HG02759 (cell line): ENCODE measurements at regions not wholly inside any gene's neighbourhood (a gene's known extent, or its start where the extent isn't known, plus 50 kb on each side); places are given as distances from the start of the nearest gene placed in this dataset.

Experiments used
- ATAC-seq: cut with Tn5 transposase; IDR thresholded peaks from one replicate; pipeline ENCODE4 v1.9.1; 2021; ENCODE audit warnings: mild to moderate bottlenecking, moderate library complexity; ENCODE audit not compliant: unreplicated experiment

DNA sequence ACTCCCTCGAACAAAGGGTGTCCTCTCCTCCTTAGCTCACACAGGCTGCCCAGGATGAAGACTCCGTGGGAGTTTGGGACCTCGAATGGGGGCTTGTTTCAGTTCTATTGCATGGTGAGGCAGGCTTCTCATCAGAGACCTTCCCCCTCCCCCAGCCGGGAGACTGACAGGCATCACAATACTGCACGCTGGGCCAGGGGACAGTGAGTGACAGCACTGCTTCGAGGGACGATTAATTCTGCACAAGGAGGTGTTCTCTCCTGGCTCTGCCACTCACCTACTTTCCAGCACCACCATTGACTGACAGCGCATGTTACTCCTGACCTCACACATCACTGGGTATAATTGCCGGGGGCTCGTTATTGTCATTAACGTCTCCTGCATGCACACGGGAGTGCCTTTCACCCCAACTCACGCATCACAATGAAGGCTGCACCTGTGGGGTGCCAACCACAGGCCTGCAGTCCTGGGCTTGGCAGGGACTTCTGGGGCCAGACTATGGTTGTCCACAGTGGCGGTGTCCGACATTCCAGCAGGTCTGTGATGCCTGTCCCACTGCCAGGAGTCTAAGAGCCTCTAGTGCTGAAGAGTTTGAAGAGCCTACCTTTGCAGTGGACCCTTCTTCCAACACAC, 412.2 kb upstream of the TSHZ3 start:
- no peak for ATAC-seq

GRCh38 chr19:31770223-31770622, 421.0 kb upstream of the TSHZ3 start:
- no peak for ATAC-seq

GRCh38 chr19:31772915-31773314, 423.7 kb upstream of the TSHZ3 start:
- no peak for ATAC-seq

GRCh38 chr19:31781542-31781941, 432.3 kb upstream of the TSHZ3 start:
- no peak for ATAC-seq

DNA sequence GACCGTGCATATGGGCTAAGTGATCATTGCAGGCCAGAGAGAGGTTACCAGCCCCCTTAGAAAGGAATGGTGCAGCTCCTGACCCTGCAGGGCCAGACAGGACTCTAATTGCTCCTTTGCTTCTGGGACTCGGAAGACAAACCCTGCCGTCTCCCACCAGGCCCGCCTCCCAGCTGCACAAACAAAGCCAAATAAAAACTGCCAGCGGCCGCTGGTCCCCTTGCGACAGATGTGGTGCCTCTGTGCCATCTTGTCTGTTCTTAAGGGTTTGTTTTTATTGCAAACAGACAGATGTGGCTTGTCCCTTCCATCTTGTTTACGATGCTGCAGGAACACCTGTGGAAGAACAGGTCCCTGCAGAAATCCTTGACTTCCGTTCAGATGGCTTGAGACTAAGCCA, 434.4 kb upstream of the TSHZ3 start:
- no peak for ATAC-seq

DNA sequence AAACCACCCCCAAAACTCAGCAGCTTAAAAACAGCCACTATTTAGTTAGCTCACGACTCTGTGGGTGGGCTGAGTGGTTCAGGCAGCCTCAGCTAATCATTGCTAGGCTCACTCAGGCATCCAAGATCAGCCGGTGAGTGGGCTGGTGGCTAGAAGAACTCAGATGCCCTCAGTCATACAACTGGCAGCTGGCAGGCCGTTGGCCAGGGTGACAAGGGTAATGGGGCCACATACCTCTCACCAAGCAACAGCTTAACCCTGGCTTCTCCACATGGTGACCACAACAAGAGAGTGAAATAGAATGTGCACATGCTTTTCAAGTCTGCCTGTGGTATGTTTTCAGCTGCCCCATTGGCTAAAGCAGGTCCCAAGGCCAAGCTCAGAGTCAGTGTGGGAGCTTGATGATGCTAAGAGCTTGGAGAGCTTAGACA, 435.4 kb upstream of the TSHZ3 start:
- ATAC-seq = no peak

DNA sequence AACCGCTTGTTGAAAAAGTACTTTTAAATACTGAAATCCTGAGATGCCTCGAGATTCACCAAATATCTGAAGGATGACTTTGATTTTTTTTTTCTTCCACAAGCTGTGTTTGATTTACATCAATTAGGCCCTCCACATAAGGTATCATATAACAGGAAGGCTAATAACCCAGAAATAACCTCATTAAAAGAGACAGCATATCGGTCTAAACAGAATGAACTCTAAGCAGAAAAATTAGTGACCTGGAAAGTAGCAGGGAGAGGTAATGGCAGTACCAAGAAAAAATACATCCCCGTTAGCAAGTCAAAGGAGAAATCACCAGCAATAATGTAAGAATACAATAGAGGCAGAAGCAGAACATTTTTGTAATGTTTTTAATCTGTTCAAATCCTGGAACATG, 452.4 kb upstream of the TSHZ3 start:
- ATAC-seq = no peak

DNA sequence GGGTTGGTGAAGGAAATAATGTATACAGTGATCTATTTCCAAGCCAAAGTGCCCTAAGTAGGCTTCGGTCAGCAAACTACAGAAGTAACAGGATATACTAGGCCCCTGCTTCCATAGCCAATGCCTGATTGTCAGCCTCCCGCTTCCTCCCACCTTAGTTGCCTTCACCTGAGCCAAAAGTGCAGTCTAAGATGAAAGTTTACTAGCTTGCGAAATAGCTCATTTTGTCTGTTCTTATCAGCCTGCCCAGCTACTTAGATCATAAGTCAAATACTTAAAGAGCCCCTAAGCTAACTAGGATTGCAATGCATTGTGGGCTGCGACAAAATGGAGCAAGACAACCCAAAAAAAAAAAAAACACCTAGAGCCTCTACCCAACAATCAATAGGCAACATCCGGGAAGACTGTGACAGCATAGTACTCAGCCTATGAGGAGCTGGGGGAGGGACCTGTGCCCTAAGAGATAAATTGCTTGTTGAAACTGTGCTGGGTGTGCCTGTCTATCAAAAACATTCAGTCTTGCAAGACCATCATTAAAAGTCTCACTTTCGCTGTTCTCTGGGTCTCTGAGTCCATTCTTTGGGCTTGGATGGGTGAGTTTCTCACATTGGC, 454.7 kb upstream of the TSHZ3 start:
- no peak for ATAC-seq

DNA sequence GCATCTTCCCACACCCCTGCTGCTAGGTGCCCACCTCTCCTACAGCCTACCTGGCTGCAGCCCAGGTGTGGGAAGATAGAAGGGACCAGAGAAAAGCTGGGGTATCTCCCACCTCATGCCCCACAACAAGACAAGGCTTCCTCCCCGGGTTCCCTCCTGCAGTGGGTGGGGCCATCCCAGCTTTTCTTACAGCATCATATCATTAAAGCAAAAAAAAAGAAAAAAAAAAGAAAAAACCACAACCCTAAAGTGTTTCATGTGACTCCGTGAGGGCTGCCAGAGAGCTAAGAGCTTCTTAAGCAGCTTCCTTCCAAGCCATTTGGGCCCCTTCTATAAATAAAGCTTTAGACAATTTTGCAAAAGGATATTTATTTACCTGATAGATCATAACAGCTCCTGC, 455.4 kb upstream of the TSHZ3 start:
- ATAC-seq = no peak

- ATAC-seq = no peak
Measured at GRCh38 chr19:31810536-31811109, 461.4 kb upstream of the TSHZ3 start.

GRCh38 chr19:31817971-31818797, 468.9 kb upstream of the TSHZ3 start:
- ATAC-seq = no peak

GRCh38 chr19:31818798-31819105, 469.5 kb upstream of the TSHZ3 start:
- ATAC-seq = no peak

DNA sequence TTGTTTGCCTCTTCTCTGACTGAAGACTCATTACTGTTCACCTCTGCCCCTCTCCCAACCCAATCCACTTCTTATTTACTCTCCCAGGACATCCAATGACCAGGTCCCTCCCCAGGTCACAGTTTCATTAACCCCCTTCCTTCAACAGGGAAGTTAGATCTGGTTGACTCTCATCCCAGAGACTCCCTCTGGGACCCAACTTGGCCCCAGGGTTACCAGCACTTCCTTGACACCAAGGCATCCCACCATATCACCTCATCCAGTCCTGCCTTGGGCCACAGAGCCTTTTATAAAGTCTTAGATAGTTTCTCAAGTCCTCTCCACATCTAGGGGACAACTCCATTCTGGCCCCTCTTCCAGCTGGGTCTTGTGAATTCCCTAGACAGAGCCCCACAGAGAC, 470.6 kb upstream of the TSHZ3 start:
- ATAC-seq = no peak

DNA sequence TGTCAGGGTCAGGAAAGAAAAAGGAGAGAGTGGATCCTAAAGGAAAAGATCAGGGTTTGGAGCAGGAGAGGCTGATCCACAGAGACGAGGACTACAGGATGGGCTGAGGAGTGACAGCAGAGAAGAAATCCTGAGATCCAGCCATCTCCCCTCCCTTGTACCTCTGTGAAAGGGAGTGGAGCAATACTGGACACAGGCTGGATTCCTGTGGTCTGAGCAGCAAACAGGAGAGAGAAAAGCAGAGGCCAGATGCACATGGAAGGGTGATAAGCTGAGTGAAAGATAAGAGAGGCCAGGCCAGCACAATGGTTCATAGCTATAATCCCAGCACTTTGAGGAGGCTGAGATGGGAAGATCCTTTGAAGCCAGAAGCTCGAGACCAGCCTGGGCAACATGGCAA, 472.1 kb upstream of the TSHZ3 start:
- ATAC-seq = no peak

DNA sequence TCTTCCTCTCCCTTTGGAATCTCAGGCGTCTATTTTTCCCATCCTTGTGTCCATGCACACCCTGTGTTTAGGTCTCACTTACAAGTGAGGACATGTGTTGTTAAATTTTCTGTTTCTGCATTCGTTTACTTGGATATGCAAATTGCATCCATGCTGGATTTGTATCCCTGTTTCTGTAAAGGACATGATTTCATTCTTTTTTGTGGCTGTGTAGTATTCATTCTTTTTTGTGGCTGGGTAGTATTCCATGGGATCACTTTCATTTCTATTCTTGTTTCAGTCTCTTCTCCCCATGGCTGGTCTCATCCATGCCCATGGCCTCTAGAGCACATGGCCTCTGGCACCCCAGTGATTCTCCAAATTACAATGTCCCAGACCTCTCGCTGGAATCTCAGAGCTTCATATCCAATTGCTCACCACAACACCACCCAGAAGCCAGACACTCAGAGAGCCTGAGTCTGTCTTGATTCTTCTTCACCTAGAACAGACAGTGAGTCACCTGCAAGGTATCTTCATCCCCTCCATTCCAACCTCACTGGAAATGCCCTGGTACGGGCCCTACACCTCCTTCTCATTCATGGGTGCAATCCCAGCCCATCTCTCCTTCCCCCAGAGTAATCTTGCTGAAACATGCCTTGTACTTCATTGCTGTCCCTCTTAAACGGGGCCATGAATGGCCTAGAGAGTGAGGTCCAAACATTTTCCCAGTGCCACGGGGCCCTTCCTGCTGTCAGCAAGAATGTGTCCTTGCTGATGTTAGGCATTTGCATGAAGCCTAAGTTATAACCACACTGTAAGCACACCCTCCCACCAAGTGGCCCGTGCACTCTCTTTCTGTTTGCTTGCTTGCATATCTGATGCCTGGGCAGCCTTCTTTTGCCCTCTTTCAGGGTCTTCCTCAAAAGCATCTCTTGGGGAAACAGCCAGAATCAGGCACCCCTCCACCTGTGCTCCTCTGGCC, 476.2 kb upstream of the TSHZ3 start:
- ATAC-seq = no peak

GRCh38 chr19:31826325-31826724, 477.1 kb upstream of the TSHZ3 start:
- no peak for ATAC-seq

GRCh38 chr19:31831421-31832175, 482.4 kb upstream of the TSHZ3 start:
- ATAC-seq = no peak

DNA sequence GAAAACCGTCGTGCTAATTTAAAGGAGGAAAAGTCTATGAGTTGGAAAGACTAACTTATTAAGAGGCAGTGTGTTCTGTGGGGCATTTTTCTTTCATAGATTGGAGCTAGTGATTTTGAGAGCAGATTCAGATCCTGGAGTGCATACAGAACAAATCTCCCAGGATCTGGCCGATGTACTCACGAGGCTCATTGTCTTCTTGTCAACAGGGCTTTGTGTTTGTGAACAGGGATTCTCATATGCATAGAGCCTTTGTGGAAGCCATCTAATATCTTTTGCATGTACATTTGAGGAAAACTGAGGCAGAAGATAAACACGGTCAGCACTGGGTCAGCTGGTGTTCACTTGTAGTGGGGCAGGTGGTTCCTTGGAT, 482.9 kb upstream of the TSHZ3 start:
- no peak for ATAC-seq

DNA sequence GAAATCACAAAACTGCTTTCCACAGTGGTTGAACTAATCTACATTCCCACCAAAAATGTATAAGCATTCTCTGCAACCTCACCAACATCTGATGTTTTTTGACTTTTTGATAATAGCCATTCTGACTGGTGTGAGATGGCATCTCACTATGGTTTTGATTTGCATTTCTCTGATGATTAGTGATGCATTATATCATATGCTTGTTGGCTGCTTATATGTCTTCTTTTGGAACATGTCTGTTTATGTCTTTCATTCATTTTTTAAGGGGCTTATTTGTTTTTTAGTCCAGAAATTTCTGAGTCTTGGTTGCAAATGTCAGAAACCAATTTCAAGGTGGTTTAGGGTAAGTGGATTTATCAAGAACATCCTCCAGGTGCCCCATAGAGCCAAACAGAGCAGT, 484.8 kb upstream of the TSHZ3 start:
- no peak for ATAC-seq

DNA sequence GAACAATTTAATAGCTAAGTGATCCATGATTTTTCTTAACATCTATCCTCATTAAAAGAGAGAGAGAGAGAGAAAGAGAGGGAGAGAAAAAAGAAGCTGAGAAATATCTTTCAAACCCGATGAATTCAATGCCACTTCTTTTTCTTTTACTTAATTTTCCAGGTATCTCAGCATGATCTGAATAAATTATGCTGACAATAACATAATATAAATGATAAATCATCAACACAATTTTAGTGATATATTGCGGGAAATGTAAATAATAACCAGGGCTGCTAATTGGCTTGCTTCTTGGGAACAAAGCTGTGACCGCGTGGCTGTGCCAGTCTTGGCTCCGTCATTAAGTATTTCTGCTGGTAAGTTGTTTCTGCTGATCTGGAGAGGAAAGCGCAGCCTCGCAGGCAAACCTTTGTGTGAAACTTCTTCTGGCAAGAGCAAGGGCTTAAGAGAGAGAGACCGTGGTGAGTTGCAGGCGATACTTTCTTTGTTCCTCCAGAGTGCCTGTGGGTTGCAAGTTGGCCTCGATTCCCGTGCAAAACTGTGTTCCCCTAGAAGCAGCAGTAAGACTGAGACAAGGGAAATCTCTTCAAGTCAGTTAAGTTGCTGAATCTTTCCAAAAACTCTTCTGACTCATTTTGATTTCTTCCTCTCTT, 489.1 kb upstream of the TSHZ3 start:
- ATAC-seq = no peak
